ENCODE measurements at regions not wholly inside any gene's neighbourhood (a gene's known extent, or its start where the extent isn't known, plus 50 kb on each side); places are given as distances from the start of the nearest gene placed in this dataset.

- peak; percentile 93 for DNase-seq (ENCODE audit: low read depth)
- TF ChIP-seq CTCF (conservative IDR thresholded peaks at IDR 0.05; ENCODE audit: low read depth, low read length): no peak
- H3K4me3 ChIP-seq (ENCODE audit: low read depth, low read length): no peak overlapping the region
Measured at GRCh38 chr2:88857951-88858411, 166.5 kb downstream of the RPIA start.

- TF ChIP-seq CTCF (conservative IDR thresholded peaks at IDR 0.05; ENCODE audit: low read depth, low read length): no peak
- H3K4me3 ChIP-seq (ENCODE audit: low read depth, low read length): no peak overlapping the region
- DNase-seq (ENCODE audit: low read depth): no peak
Measured at GRCh38 chr2:88859461-88859860, 168.0 kb downstream of the RPIA start.

- H3K4me3 ChIP-seq (ENCODE audit: low read depth, low read length): no peak overlapping the region
- no peak for DNase-seq (ENCODE audit: low read depth)
- no peak for TF ChIP-seq CTCF (conservative IDR thresholded peaks at IDR 0.05; ENCODE audit: low read depth, low read length)
Measured at GRCh38 chr2:88860421-88861075, 169.1 kb downstream of the RPIA start.

GRCh38 chr2:88865801-88866371, 174.4 kb downstream of the RPIA start:
- no peak for TF ChIP-seq CTCF (conservative IDR thresholded peaks at IDR 0.05; ENCODE audit: low read depth, low read length)
- peak; percentile 13 for DNase-seq (ENCODE audit: low read depth)
- H3K4me3 ChIP-seq (ENCODE audit: low read depth, low read length): no peak overlapping the region

GRCh38 chr2:88866756-88867155, 175.3 kb downstream of the RPIA start:
- TF ChIP-seq CTCF (conservative IDR thresholded peaks at IDR 0.05; ENCODE audit: low read depth, low read length): no peak
- no peak overlapping the region for H3K4me3 ChIP-seq (ENCODE audit: low read depth, low read length)
- no peak for DNase-seq (ENCODE audit: low read depth)

GRCh38 chr2:88868861-88869260, 177.4 kb downstream of the RPIA start:
- no peak for DNase-seq (ENCODE audit: low read depth)
- TF ChIP-seq CTCF (conservative IDR thresholded peaks at IDR 0.05; ENCODE audit: low read depth, low read length): no peak
- H3K4me3 ChIP-seq (ENCODE audit: low read depth, low read length): no peak overlapping the region

All from choroid plexus epithelial cell (primary cell).